Peyer's patch (tissue), 4 donors: ENCODE measurements at regions not wholly inside any gene's neighbourhood (a gene's known extent, or its start where the extent isn't known, plus 50 kb on each side); places are given as distances from the start of the nearest gene placed in this dataset.

Source experiments
- POLR2A ChIP-seq, 2 donors: fragments of 450-650 bp; IDR thresholded peaks; one replicate each; pipeline ENCODE4 v1.5.1; 2017; ENCODE audit warnings: antibody characterized with exemption in 2 of 2, mild to moderate bottlenecking in 2 of 2, moderate library complexity in 2 of 2
- TF ChIP-seq, protein P1 (sequence below), 6 experiments: fragments of 450-650 bp in 4 of 6; fragments of 200-600 bp in 2 of 6; sonication (generic) in 1 of 6; IDR thresholded peaks; one replicate each; pipeline ENCODE4 v1.5.1; 2017 to 2019; ENCODE audit warnings: antibody characterized with exemption in 6 of 6, mild to moderate bottlenecking in 3 of 6, moderate library complexity in 1 of 6

DNA sequence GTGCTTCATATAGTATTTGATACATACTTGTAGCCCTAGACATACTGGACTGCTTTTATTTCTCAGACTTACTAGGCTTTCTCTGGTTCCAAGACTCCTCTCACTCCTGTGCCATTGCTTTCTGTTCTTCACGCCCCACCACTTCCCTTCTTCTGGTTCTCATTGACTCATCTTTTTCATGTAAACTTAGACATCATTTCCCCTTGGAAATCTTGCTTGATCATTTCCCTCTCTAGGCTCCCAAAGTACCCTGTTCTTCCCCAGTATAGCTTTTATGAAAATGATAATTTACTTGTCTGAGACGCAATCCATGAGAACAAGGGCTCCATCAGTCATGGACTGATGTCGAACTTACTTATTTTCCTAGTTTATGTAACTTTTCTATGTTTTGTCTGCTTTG lies 83.5 kb downstream of the TLR4 start:
- TF ChIP-seq, protein P1, sequence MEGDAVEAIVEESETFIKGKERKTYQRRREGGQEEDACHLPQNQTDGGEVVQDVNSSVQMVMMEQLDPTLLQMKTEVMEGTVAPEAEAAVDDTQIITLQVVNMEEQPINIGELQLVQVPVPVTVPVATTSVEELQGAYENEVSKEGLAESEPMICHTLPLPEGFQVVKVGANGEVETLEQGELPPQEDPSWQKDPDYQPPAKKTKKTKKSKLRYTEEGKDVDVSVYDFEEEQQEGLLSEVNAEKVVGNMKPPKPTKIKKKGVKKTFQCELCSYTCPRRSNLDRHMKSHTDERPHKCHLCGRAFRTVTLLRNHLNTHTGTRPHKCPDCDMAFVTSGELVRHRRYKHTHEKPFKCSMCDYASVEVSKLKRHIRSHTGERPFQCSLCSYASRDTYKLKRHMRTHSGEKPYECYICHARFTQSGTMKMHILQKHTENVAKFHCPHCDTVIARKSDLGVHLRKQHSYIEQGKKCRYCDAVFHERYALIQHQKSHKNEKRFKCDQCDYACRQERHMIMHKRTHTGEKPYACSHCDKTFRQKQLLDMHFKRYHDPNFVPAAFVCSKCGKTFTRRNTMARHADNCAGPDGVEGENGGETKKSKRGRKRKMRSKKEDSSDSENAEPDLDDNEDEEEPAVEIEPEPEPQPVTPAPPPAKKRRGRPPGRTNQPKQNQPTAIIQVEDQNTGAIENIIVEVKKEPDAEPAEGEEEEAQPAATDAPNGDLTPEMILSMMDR (IDR thresholded peaks at IDR 0.05), result no peak
- TF ChIP-seq POLR2A (IDR thresholded peaks at IDR 0.05), result no peak
